GM21528 (cell line): ENCODE measurements at regions not wholly inside any gene's neighbourhood (a gene's known extent, or its start where the extent isn't known, plus 50 kb on each side); places are given as distances from the start of the nearest gene placed in this dataset.
"Not testable (repeated sequence)": the region's sequence is repeated elsewhere in the genome, so short reads cannot be mapped to it uniquely, and the experiment has no call there.

Source experiments
- ATAC-seq: cut with Tn5 transposase; IDR thresholded peaks from one replicate; pipeline ENCODE4 v1.9.1; 2021; ENCODE audit warnings: mild to moderate bottlenecking, moderate library complexity; ENCODE audit not compliant: unreplicated experiment, low FRiP score

DNA sequence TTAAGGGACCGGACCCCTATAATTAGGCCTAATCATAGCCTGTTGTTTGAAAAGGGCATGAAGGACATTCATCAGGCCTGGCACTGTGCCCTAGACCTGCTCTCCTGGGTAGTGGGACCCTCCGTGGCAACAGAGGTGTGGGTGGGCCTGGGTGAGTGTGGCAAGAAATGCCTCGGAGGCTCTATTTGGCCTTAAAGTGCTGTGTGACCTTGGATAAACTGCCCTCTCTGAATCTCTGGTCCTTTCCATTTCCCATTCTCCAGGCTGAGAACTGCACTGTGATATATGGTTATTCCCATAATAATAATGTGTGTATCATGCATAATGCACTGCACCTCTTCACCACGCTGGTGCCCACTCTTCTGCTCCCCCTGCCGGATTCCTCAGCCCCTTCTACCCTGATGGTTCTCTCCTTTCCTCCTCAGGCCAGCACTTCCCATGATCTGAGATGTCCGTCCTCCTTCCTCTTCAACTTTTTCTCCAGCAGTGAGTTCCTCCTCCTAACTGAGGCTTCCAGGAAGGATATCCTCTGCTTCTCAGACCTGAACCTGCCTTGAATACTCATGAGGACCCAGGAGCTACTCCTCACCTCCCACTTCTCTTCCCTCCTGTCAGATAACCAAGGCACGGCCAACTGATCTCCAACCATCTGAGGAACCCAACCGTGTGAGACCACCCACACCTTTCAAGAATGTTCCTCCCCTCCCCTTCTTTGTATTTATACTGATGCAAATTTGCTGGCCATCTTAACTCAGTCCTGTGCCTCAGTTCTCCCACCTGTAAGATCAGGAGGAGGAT is 111.0 kb upstream of the PZP start:
- no peak for ATAC-seq

DNA sequence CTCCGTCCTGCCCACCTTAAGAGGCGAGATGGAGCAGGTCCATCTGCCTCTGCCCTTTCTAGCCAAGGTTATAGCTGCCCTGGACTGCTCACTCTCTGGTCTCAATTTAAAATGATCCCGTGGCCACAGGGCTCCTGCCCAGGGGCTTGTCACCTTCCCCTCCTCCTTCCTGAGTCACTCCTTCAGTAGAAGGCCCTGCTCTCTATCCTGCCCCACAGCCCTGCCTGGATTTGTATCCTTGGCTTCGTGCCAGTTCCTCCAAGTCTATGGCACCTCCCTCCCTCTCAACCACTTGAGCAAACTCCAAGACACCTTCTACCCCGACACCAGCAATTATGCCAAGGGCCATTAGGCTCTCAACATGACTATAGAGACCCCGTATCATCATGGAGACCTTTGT is 105.3 kb upstream of the PZP start:
- ATAC-seq = not testable (repeated sequence)

DNA sequence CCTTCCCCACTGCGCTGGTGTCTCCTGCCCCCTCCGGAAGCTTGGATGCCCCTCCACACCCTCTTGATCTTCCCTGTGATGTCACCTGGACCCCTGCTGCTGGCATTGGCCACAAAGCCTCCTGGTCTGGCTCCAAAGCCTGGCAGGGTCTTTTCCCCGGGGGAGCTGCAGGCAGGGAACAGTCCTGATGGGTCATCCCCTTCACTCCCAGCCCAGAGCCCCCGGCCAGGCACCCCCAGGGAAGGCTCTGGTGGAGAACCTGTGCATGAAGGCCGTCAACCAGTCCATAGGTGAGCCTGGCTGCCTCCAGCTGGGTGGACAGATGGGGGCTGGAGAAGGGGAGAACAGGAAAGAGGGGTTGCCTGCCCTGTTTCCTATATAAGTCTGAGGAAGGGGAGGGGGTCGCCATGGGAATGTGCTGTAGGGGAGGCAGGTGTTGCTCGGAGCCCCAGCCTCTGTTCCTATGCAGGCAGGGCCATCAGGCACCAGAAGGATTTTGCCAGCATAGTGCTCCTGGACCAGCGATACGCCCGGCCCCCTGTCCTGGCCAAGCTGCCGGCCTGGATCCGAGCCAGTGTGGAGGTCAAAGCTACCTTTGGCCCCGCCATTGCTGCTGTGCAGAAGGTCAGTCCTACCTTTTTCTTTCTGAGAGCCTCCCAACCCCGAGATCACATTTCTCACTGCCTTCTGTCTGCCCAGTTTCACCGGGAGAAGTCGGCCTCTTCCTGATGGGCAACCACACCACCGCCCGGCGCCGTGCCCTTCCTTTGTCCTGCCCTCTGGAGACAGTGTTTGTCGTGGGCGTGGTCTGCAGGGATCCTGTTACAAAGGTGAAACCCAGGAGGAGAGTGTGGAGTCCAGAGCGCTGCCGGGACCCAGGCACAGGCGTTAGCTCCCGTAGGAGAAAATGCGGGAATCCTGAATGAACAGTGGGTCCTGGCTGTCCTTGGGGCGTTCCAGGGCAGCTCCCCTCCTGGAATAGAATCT is 104.5 kb upstream of the PZP start:
- ATAC-seq = not testable (repeated sequence)

DNA sequence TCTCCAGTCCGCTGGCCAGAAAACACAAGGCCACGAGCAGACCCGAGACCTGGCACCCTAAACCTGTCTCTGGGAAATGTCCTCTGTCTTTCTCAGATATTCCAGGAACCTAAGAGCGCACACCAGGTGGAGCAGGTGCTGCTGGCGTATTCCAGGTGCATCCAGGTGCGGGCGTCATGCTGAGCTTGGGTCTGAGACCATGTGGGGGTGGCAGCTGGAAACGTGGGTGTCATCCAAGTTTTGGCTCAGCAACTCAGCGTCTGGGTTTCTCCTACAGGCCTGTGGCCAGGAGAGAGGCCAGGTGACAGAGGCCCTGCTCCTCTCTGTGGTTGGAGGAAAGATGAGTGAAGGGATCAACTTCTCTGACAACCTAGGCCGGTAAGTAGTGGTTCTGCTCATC is 103.3 kb upstream of the PZP start:
- not testable (repeated sequence) for ATAC-seq

DNA sequence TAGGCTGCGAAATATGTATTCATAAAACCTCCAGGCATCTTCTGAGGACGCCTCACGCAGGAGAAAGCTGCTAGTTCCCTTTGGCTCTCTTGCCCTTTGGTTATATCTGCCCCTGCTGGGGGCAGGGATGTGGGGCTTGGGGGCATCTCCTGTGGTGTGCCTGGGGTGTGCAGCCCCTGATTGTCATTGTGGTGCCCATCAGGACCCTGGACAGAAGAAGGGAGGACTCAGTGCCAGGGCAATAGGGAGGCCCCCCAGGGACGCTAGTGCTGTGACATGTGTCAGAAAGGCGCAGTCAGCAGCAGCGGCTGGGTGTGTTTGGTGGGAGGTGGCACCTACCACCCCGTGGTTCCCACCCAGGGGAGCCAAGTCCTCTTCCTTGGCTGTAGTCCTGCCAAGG is 102.5 kb upstream of the PZP start:
- not testable (repeated sequence) for ATAC-seq

DNA sequence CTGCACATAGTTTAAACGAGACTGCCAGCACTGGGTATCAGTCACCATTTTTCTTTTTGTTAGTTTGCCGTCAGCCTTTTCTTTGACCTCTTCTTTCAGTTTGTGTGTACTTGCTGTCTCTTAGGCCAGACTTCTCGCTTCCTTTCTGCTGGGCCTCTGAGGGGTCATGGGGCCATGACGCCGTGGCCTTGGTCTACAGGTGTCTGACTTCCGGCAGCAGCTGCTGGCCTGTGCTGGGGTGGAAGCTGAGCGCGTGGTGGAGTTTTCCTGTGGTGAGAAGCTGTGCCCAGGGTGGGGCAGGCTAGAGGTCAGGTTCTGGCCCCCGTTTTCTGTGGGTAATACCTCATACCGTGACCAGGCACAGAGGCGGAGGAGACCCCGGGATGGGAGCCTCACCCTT is 101.6 kb upstream of the PZP start:
- ATAC-seq = not testable (repeated sequence)

DNA sequence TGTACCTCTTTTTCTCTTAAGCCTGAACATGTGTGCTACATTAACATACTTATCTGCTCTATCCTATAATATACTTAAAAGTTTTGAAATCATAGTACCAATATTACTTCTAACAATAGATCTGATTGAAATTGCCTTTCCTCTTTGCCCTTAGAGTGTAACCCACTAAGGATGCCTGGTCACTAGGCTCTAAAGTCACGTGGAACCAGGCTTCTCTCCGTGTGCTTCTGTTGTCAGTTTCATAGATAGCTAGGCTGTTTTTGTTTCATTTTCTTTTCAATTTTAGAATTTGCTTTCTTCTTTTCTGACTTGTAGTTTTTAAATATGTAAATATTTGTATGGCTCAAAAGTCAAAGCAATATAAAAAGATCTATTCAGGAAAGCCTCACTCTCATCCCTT is 100.5 kb upstream of the PZP start:
- ATAC-seq = not testable (repeated sequence)

DNA sequence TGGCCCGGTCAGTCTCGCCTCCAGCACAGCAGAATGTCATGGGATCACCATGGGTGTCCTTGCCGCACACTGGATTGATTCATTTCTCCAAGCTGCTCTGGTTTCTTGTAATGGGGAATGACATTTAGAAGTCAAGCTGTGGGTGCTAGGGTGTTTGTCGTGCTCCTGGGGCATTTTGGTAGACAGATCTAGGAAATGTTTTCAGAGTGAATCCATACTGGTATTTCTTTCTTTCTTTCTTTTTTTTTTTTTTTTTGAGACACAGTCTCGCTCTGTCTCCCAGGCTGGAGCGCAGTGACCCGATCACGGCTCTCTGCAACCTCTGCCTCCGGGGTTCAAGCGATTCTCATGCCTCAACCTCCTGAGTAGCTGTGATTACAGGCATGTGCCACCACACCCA is 100.0 kb upstream of the PZP start:
- ATAC-seq = not testable (repeated sequence)

DNA sequence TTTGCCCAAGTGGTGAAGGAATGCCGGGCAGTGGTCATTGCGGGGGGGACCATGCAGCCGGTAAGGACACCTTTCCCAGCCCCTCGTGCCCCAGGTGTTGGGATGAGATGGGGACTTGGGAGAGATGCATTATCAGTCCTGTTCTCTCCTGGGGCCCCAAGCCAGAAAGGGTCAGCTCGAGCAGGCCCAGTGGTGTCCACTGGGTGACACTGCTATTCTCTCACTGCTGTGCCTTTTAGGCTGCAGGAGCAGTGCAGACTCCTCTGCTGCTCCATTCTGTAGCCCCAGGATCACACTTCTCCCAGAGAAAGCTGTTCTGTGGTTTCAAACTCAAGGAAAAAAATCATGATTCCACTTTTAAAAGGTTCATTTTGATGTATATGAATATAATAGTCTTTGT is 99.1 kb upstream of the PZP start:
- ATAC-seq = not testable (repeated sequence)

DNA sequence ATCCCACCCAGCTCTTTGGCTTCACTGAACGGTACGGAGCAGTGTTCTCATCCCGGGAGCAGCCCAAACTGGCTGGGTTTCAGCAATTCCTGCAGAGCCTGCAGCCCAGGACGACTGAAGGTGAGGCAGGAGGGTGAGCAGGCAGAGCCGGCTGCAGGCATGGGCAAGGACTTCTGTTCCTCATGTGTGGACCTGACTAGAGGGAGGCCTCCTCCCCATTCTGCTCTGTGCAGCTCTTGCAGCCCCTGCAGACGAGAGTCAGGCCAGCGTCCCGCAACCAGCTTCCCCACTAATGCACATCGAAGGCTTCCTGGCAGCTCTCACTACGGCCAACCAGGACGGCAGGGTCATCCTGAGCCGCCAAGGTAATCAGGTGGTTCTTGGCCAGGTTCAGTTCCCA is 97.8 kb upstream of the PZP start:
- ATAC-seq = not testable (repeated sequence)

DNA sequence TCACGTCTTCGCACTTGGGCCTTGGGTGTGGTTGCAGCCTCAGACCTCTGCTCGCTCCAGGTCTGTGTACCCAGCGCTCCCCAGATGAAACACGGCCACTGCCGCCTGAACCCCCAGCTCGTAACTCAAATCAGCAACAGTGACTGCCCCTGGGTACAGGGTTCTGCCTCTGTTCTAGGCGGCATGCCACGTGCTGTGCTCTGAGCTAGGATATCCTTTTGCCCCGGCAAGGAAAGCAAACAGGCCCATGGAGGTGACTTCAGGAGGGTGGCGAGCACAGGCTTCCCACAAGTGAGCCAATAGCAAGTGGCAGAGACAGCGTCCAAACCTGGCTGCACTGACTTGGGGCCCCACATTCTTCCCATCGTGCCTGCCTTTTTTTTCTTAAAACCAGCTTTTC is 96.3 kb upstream of the PZP start:
- not testable (repeated sequence) for ATAC-seq

DNA sequence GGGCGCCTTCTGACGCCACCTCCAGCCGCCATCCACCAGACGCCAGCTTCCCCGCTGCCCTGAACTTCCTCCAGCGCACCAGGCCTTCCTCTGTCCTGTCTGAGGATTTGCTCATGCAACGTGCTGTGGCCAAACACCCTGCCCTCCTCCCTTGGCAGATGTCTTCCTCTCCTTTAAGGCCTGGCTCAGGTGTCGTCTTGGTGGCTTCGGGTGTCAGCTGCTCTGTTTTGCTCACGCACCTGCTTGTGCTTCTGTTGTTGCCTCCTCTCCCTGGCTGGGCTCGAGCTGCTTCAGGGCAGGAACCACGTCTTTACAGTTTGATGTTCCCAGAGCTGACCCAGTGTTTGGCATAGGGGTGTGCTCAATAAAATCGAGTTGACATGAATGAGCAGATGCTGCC is 87.7 kb upstream of the PZP start:
- ATAC-seq = not testable (repeated sequence)

DNA sequence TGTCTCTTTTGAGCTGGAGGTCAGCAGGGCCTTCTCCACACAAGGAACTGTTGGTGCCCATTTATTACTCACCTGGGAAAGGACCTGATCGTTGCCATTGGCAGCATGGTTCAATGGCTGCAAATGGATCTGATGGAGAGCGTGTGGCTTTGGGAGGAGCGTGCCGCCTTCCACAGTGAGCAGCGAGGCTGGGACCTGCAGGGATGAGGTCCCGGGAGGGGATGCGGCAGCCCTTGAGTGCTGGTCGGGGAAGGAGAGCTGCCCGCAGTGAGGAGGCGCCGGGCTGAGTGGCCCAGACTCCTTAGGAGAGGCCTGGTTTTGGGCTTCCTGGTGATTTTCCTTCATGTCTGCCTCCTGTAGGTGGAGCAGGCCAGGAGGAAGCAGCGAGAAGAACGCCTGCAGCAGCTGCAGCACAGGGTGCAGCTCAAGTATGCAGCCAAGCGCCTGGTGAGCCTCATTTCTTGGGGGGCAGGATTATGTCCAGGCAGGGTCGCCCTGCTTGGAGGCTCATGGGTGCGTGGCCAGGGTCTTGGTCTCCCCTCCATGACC is 86.0 kb upstream of the PZP start:
- not testable (repeated sequence) for ATAC-seq

DNA sequence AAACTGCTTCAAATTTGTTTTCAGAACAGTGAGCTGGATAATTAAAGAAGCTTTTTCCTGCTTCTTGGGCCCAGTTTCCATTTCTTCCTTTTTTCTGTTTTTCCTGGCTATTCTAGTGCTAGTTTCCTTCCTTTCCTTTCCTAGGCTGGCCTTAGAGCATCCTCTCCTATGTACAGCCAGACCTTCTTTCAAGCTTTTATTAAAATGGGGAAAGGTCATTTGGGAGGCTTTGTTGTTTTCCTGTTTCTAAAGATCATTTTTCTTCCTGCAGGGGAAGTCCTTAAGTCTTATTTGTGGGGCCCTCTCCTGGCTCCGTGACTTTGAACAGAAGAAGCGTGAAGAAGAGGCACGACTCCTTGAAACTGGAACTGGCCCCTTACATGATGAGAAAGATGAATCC is 85.2 kb upstream of the PZP start:
- ATAC-seq = not testable (repeated sequence)

DNA sequence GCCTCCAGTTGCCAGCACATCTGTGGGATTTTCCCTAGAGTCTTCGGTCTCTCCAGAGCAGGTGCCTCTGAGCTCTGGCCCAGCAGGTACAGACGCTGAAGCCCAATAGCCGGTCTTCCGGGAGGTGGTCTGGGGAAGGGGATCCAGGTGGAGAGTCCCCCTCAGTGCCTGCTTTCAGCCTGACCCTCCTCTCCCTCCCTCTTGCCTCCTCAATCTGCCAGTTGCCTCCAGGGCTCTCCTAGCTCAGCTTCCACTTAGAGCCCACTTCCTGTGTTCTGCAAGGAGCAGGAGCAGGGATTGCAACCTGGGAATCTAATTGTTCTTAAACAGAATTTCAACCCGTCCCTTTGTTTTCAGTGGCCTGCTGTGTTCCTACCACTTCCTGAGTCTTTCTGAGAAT is 81.8 kb upstream of the PZP start:
- ATAC-seq = not testable (repeated sequence)

DNA sequence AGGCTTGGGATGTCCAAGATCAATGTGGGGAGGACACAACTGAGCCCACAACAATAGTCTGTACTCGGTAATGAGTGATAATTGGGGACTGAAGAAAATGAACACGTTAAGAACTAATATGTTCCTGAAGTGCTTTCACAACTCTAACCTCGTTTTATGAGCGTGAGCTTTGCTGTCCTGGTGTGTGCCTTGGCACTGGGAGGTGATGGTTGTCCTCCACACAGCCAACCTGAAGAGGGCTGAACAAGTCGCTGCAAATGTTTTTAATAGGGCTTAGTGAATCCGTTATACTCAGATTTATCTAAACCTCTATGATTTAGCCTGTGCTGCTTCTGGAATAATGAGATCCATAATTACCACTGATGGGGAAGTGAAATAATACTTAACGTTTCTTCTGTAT is 76.5 kb upstream of the PZP start:
- ATAC-seq = peak; percentile 30

DNA sequence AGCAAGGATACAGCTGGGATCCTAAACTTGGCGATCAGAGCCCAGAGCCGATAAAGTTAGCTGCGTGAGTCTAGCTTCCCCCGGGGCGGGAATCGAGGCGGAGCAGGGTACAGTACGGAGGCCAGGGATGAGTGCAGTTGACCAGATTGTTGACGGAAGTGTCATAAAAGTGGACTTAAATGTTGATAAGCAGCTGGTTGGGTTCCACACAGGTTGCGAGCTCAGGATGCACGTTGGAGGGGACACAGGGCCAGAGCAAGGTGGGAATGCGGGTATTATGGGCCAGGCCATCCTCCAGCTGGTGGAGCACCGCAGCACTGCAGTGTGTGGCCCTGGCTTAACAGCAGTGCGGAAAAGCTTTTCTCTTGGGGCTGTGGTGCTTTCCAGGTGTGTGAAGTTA is 76.0 kb upstream of the PZP start:
- ATAC-seq = peak; percentile 51

DNA sequence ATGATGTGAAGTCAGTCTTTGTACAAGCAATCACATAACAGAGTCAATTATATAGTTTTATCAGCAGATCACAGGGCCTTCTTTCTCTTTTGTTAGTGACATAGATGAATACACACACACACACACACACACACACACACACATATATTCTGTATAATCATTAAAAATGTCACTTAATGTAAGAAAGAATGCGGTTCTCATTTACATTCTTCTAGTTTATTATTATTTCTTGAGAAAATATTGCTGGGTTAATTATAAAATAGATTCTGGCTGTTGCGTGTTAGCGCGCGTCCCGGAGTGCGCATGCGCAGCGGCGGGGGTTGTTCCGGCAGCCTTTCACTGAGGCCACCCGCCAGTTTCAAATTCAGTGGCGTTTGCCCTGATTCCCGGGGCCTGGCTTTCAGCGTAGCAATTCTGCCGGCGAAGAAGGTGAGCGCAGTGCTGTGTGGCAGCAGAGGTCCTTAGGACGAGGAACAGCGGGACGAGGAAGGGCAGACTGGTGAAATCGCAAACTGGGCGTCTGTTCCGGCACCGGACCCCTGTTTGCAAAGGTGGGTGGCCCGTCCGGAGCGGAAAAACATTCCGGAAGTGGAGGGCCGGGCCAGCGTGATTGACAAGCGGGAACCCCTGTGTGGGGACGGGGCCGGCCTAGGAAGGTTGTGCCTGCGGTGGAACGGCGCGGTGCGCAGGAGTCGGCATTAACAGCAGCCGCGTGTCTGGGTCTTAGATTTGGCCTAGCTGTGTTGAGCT is 75.3 kb upstream of the PZP start:
- ATAC-seq = peak; percentile 86

DNA sequence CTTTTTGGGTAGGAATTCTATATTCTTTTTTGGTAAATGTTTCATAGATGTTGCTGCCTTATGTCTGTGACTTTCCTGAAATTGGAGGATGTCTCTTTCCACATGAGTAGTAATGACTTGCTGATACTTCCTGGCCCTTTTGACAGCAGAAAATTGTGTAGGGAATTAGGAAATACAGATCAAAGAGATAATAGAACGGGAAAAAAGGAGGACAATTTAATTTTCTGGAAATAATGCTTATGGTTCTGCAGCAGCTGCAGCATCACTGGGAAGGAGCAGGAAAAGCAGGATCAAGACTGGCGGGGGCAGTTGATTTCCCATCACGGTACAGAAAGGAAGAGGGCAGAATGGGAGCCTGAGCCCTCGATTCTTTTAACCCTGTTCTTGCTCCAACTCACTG is 68.8 kb upstream of the PZP start:
- ATAC-seq = no peak

DNA sequence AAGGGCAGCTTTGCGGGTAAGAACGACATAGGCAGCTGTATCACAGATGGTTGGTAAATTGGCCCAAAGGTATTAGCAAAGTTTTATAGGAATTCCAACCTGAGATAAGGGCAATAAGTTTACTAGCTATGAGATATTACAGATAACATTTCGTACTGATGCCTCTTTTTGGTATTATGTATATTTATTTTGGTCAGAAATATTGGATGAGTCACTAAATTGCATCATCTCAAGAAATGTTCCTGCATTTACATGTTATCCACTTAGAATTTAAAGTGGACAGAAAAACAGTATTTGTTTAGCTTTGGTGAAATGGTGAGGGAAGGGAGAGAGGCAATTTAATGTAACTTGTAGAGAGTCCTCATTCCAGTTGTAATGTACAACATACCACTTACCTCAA is 65.1 kb upstream of the PZP start:
- no peak for ATAC-seq
